ENCODE measurements at regions not wholly inside any gene's neighbourhood (a gene's known extent, or its start where the extent isn't known, plus 50 kb on each side); places are given as distances from the start of the nearest gene placed in this dataset.
A peak's percentile ranks its signal among the peaks of the same experiment; 100 is the strongest.
"Not testable (repeated sequence)": the region's sequence is repeated elsewhere in the genome, so short reads cannot be mapped to it uniquely, and the experiment has no call there.

GRCh38 chr2:125596612-125597011, 1059.3 kb upstream of the GYPC start:
- no peak for DNase-seq (ENCODE audit: low spot score)

GRCh38 chr2:125615438-125615837, 1040.5 kb upstream of the GYPC start:
- no peak for DNase-seq (ENCODE audit: low spot score)

- DNase-seq (ENCODE audit: low spot score): no peak
Measured at GRCh38 chr2:125630377-125630776, 1025.6 kb upstream of the GYPC start.

GRCh38 chr2:125634662-125635061, 1021.3 kb upstream of the GYPC start:
- DNase-seq (ENCODE audit: low spot score): no peak

GRCh38 chr2:125638345-125638744, 1017.6 kb upstream of the GYPC start:
- no peak for DNase-seq (ENCODE audit: low spot score)

- DNase-seq (ENCODE audit: low spot score): no peak
Measured at GRCh38 chr2:125642032-125642431, 1013.9 kb upstream of the GYPC start.

- DNase-seq (ENCODE audit: low spot score): no peak
Measured at GRCh38 chr2:125643128-125643527, 1012.8 kb upstream of the GYPC start.

- no peak for DNase-seq (ENCODE audit: low spot score)
Measured at GRCh38 chr2:125643585-125643984, 1012.4 kb upstream of the GYPC start.

- DNase-seq (ENCODE audit: low spot score): no peak
Measured at GRCh38 chr2:125644257-125644656, 1011.7 kb upstream of the GYPC start.

GRCh38 chr2:125652280-125652679, 1003.7 kb upstream of the GYPC start:
- DNase-seq (ENCODE audit: low spot score): no peak

- no peak for DNase-seq (ENCODE audit: low spot score)
Measured at GRCh38 chr2:125654226-125654625, 1001.7 kb upstream of the GYPC start.

- DNase-seq (ENCODE audit: low spot score): no peak
Measured at GRCh38 chr2:125656190-125656589, 999.8 kb upstream of the GYPC start.

- DNase-seq (ENCODE audit: low spot score): no peak
Measured at GRCh38 chr2:125658583-125658982, 997.4 kb upstream of the GYPC start.

GRCh38 chr2:125660369-125660768, 995.6 kb upstream of the GYPC start:
- not testable (repeated sequence) for DNase-seq (ENCODE audit: low spot score)

- no peak for DNase-seq (ENCODE audit: low spot score)
Measured at GRCh38 chr2:125667630-125668029, 988.3 kb upstream of the GYPC start.

GRCh38 chr2:125679903-125680302, 976.1 kb upstream of the GYPC start:
- DNase-seq (ENCODE audit: low spot score): peak; percentile 4

- DNase-seq (ENCODE audit: low spot score): peak; percentile 0
Measured at GRCh38 chr2:125680809-125681208, 975.1 kb upstream of the GYPC start.

GRCh38 chr2:125681576-125681975, 974.4 kb upstream of the GYPC start:
- DNase-seq (ENCODE audit: low spot score): no peak

GRCh38 chr2:125681976-125682805, 973.8 kb upstream of the GYPC start:
- DNase-seq (ENCODE audit: low spot score): no peak

GRCh38 chr2:125684256-125684655, 971.7 kb upstream of the GYPC start:
- peak; percentile 0 for DNase-seq (ENCODE audit: low spot score)

GRCh38 chr2:125684932-125685331, 971.0 kb upstream of the GYPC start:
- DNase-seq (ENCODE audit: low spot score): no peak

- DNase-seq (ENCODE audit: low spot score): peak; percentile 74
Measured at GRCh38 chr2:125696560-125696959, 959.4 kb upstream of the GYPC start.

- peak; percentile 1 for DNase-seq (ENCODE audit: low spot score)
Measured at GRCh38 chr2:125698280-125698679, 957.7 kb upstream of the GYPC start.

GRCh38 chr2:125701070-125701469, 954.9 kb upstream of the GYPC start:
- DNase-seq (ENCODE audit: low spot score): no peak

Measured in H4 (cell line).